ENCODE measurements at regions not wholly inside any gene's neighbourhood (a gene's known extent, or its start where the extent isn't known, plus 50 kb on each side); places are given as distances from the start of the nearest gene placed in this dataset.

DNA sequence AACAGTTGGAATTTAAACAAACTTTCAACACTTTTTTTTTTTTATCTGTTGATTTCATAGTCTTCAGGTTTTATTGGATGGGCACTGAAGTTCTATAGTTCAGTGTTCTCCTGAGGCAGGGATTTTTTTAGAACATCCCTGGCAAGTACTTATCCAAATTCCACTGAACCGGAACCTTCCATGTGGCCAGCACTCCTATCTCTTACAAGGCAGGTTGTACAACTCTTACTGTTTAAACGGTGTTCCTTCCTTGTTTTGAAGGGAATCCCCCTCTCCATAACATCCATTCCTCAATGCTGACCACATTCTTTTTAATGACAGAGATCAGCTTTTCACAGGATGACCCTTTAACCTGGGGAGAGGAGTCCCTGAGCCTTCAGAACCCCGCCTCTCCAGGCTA lies 238.9 kb upstream of the CTBP2 start:
- TF ChIP-seq, protein P1, sequence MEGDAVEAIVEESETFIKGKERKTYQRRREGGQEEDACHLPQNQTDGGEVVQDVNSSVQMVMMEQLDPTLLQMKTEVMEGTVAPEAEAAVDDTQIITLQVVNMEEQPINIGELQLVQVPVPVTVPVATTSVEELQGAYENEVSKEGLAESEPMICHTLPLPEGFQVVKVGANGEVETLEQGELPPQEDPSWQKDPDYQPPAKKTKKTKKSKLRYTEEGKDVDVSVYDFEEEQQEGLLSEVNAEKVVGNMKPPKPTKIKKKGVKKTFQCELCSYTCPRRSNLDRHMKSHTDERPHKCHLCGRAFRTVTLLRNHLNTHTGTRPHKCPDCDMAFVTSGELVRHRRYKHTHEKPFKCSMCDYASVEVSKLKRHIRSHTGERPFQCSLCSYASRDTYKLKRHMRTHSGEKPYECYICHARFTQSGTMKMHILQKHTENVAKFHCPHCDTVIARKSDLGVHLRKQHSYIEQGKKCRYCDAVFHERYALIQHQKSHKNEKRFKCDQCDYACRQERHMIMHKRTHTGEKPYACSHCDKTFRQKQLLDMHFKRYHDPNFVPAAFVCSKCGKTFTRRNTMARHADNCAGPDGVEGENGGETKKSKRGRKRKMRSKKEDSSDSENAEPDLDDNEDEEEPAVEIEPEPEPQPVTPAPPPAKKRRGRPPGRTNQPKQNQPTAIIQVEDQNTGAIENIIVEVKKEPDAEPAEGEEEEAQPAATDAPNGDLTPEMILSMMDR (conservative IDR thresholded peaks at IDR 0.05; ENCODE audit: low read length) = no peak
- TF ChIP-seq EZH2phosphoT487 (IDR thresholded peaks at IDR 0.05; ENCODE audit: borderline replicate concordance, low read depth, low read length) = no peak

All from OCI-LY7 (cell line).